D341Med (cell line): ENCODE measurements at regions not wholly inside any gene's neighbourhood (a gene's known extent, or its start where the extent isn't known, plus 50 kb on each side); places are given as distances from the start of the nearest gene placed in this dataset.
"Not testable (repeated sequence)": the region's sequence is repeated elsewhere in the genome, so short reads cannot be mapped to it uniquely, and the experiment has no call there.

Experiments used
- DNase-seq: peaks from one replicate; pipeline ENCODE4 v3.0.0; 2012; ENCODE audit warnings: low spot score

GRCh38 chr14:98912655-98913054, 359.3 kb downstream of the BCL11B start:
- DNase-seq, result no peak

- no peak for DNase-seq
Observed at GRCh38 chr14:98913967-98914650, 357.9 kb downstream of the BCL11B start.

GRCh38 chr14:98914942-98915341, 357.1 kb downstream of the BCL11B start:
- no peak for DNase-seq

- DNase-seq, result no peak
Observed at GRCh38 chr14:98915625-98916024, 356.4 kb downstream of the BCL11B start.

GRCh38 chr14:98916036-98916435, 356.0 kb downstream of the BCL11B start:
- no peak for DNase-seq

GRCh38 chr14:98916476-98916875, 355.5 kb downstream of the BCL11B start:
- no peak for DNase-seq

GRCh38 chr14:98919434-98919833, 352.6 kb downstream of the BCL11B start:
- DNase-seq, result no peak

GRCh38 chr14:98921306-98921705, 350.7 kb downstream of the BCL11B start:
- not testable (repeated sequence) for DNase-seq

- DNase-seq, result no peak
Observed at GRCh38 chr14:98923596-98923995, 348.4 kb downstream of the BCL11B start.

GRCh38 chr14:98924046-98924445, 348.0 kb downstream of the BCL11B start:
- no peak for DNase-seq

- DNase-seq, result no peak
Observed at GRCh38 chr14:98925354-98926040, 346.5 kb downstream of the BCL11B start.

- no peak for DNase-seq
Observed at GRCh38 chr14:98926146-98926545, 345.9 kb downstream of the BCL11B start.

GRCh38 chr14:98926801-98927200, 345.2 kb downstream of the BCL11B start:
- DNase-seq, result no peak

GRCh38 chr14:98927986-98928385, 344.0 kb downstream of the BCL11B start:
- no peak for DNase-seq

GRCh38 chr14:98928418-98928817, 343.6 kb downstream of the BCL11B start:
- DNase-seq, result no peak

GRCh38 chr14:98931126-98931525, 340.9 kb downstream of the BCL11B start:
- no peak for DNase-seq

GRCh38 chr14:98931911-98932310, 340.1 kb downstream of the BCL11B start:
- DNase-seq, result no peak

- no peak for DNase-seq
Observed at GRCh38 chr14:98932431-98933325, 339.3 kb downstream of the BCL11B start.

GRCh38 chr14:98934569-98934968, 337.4 kb downstream of the BCL11B start:
- DNase-seq, result not testable (repeated sequence)

- DNase-seq, result no peak
Observed at GRCh38 chr14:98935921-98936320, 336.1 kb downstream of the BCL11B start.

- no peak for DNase-seq
Observed at GRCh38 chr14:98937021-98937420, 335.0 kb downstream of the BCL11B start.

GRCh38 chr14:98937712-98938505, 334.1 kb downstream of the BCL11B start:
- no peak for DNase-seq
